Smooth muscle cell (in vitro differentiated cells): ENCODE measurements at regions not wholly inside any gene's neighbourhood (a gene's known extent, or its start where the extent isn't known, plus 50 kb on each side); places are given as distances from the start of the nearest gene placed in this dataset.

ENCODE experiments used
- DNase-seq: peaks from one replicate; lab custom pipeline; 2025; ENCODE audit not compliant: unreplicated experiment; lab: John Stamatoyannopoulos, UW
- H2AFZ ChIP-seq: fragments of 200-600 bp; sonication (generic); 2 replicates; pipeline ENCODE4 v1.6.0; 2016; ENCODE audit warnings: antibody characterized with exemption, low read depth, mild to moderate bottlenecking
- H3F3A ChIP-seq: fragments of 200-600 bp; sonication (generic); 2 replicates; pipeline ENCODE4 v1.6.0; 2017; ENCODE audit warnings: antibody characterized with exemption, low read depth
- H3K27ac ChIP-seq: fragments of 200-600 bp; sonication (generic); 2 replicates; pipeline ENCODE4 v1.5.1; 2016; ENCODE audit warnings: low read depth, mild to moderate bottlenecking
- H3K27me3 ChIP-seq: fragments of 200-600 bp; sonication (generic); 2 replicates; pipeline ENCODE4 v1.6.1; 2016; ENCODE audit warnings: low read depth, mild to moderate bottlenecking
- H3K36me3 ChIP-seq: fragments of 200-600 bp; sonication (generic); 2 replicates; pipeline ENCODE4 v1.5.1; 2016; ENCODE audit warnings: low read depth
- H3K4me1 ChIP-seq: fragments of 200-600 bp; sonication (generic); 2 replicates; pipeline ENCODE4 v1.5.1; 2016; ENCODE audit warnings: low read depth
- H3K4me2 ChIP-seq: fragments of 200-600 bp; sonication (generic); 2 replicates; pipeline ENCODE4 v1.6.0; 2016; ENCODE audit warnings: mild to moderate bottlenecking
- H3K4me3 ChIP-seq: fragments of 200-600 bp; sonication (generic); 2 replicates; pipeline ENCODE4 v1.5.1; 2016; ENCODE audit warnings: mild to moderate bottlenecking
- H3K79me2 ChIP-seq: fragments of 200-600 bp; sonication (generic); 2 replicates; pipeline ENCODE4 v1.6.0; 2016; ENCODE audit warnings: low read depth, mild to moderate bottlenecking
- H3K9ac ChIP-seq: fragments of 200-600 bp; sonication (generic); 2 replicates; pipeline ENCODE4 v1.6.0; 2016; ENCODE audit warnings: low read depth
- H3K9me3 ChIP-seq: fragments of 200-600 bp; sonication (generic); replicated peaks from 2 replicates; pipeline ENCODE4 v1.5.1; 2016; ENCODE audit warnings: low read depth
- H4K20me1 ChIP-seq: fragments of 200-600 bp; sonication (generic); 2 replicates; pipeline ENCODE4 v1.6.0; 2016; ENCODE audit warnings: low read depth
- CTCF ChIP-seq: fragments of 200-600 bp; sonication (generic); IDR thresholded peaks from 2 replicates; pipeline ENCODE4 v1.5.1; 2017; ENCODE audit warnings: borderline replicate concordance, mild to moderate bottlenecking, antibody characterized with exemption; ENCODE audit not compliant: insufficient read depth, poor library complexity, severe bottlenecking
- WGBS: methylation state at CpG from one replicate; pipeline ENCODE4 v1.1.7; 2016; ENCODE audit warnings: low lambda C conversion rate; 5-methylcytosine and 5-hydroxymethylcytosine counted together

GRCh38 chr6:50239853-50240252, 190.1 kb upstream of the DEFB112 start:
- 91% methylated on average over 14 of the region's 14 CpGs for WGBS
- no peaks in the 10 kb centered on the region for H3K4me1 ChIP-seq
- no peak overlapping the region for H3K4me2 ChIP-seq
- no peak overlapping the region for H2AFZ ChIP-seq
- no peaks in the 10 kb centered on the region for H3K79me2 ChIP-seq
- no peaks in the 10 kb centered on the region for H4K20me1 ChIP-seq
- no peaks in the 10 kb centered on the region for H3K36me3 ChIP-seq
- no peak overlapping the region for H3K4me3 ChIP-seq
- no peak overlapping the region for H3K9ac ChIP-seq
- H3K27me3 ChIP-seq = no peaks in the 10 kb centered on the region
- TF ChIP-seq CTCF = no peak
- H3F3A ChIP-seq = no peaks in the 10 kb centered on the region
- H3K27ac ChIP-seq = no peak overlapping the region
- DNase-seq = no peak
- H3K9me3 ChIP-seq = no peaks in the 10 kb centered on the region

- Histone ChIP-seq H3K9ac (no peak overlapping the region), H3K9me3 (no peaks in the 10 kb centered on the region), H3K79me2 (no peaks in the 10 kb centered on the region), H3K4me2 (no peak overlapping the region), H3K36me3 (no peaks in the 10 kb centered on the region), H2AFZ (no peak overlapping the region), H3K27ac (no peak overlapping the region), H3K27me3 (no peaks in the 10 kb centered on the region), H3F3A (no peaks in the 10 kb centered on the region), H3K4me1 (no peaks in the 10 kb centered on the region), H3K4me3 (no peak overlapping the region), H4K20me1 (no peaks in the 10 kb centered on the region)
- WGBS = 91% methylated on average over 8 of the region's 8 CpGs
- no peak for TF ChIP-seq CTCF
- DNase-seq = no peak
Observed at GRCh38 chr6:50240986-50241385, 191.3 kb upstream of the DEFB112 start.

DNA sequence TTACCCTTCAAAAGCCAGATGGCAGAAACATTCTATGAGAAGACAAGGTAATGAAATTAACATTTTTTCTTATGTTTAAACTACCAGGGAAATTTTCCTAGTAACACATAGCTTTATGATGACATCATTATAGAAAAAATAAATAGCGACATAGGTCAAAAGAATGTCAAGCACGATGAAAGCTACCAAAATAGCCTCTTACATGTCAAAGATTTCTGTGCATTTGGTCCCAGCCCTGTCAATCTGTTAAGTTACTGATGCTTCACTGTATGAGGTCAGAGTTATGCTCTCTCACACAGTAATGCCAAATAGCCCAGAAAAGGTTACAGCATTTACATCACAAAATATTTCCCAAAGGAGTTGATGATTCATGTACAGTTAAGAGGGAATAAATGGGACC, 199.8 kb upstream of the DEFB112 start:
- H3K27me3 ChIP-seq = no peaks in the 10 kb centered on the region
- no peak overlapping the region for H3K4me2 ChIP-seq
- H3K4me1 ChIP-seq = no peaks in the 10 kb centered on the region
- H3F3A ChIP-seq = no peaks in the 10 kb centered on the region
- 61% methylated on average over 2 of the region's 2 CpGs for WGBS
- H3K36me3 ChIP-seq = no peaks in the 10 kb centered on the region
- DNase-seq = no peak
- no peak for TF ChIP-seq CTCF
- H3K79me2 ChIP-seq = no peaks in the 10 kb centered on the region
- no peaks in the 10 kb centered on the region for H4K20me1 ChIP-seq
- no peak overlapping the region for H3K4me3 ChIP-seq
- H3K9me3 ChIP-seq = no peaks in the 10 kb centered on the region
- no peak overlapping the region for H2AFZ ChIP-seq
- no peak overlapping the region for H3K9ac ChIP-seq
- H3K27ac ChIP-seq = no peak overlapping the region

- no peak for DNase-seq
- WGBS = 84% methylated on average over 1 of the region's 1 CpG
- Histone ChIP-seq H3K9ac (no peak overlapping the region), H3K27me3 (no peaks in the 10 kb centered on the region), H3K4me2 (no peak overlapping the region), H3K4me1 (no peaks in the 10 kb centered on the region), H2AFZ (no peak overlapping the region), H3K9me3 (no peaks in the 10 kb centered on the region), H3K27ac (no peak overlapping the region), H3K4me3 (no peak overlapping the region), H4K20me1 (no peaks in the 10 kb centered on the region), H3F3A (no peaks in the 10 kb centered on the region), H3K79me2 (no peaks in the 10 kb centered on the region), H3K36me3 (no peaks in the 10 kb centered on the region)
- TF ChIP-seq CTCF = no peak
Observed at GRCh38 chr6:50257322-50257721, 207.6 kb upstream of the DEFB112 start.
